ENCODE measurements at regions not wholly inside any gene's neighbourhood (a gene's known extent, or its start where the extent isn't known, plus 50 kb on each side); places are given as distances from the start of the nearest gene placed in this dataset.
"Not testable (repeated sequence)": the region's sequence is repeated elsewhere in the genome, so short reads cannot be mapped to it uniquely, and the experiment has no call there.

- no peak for DNase-seq
Measured at GRCh38 chr10:114708084-114708483, 50.0 kb upstream of the ABLIM1 start.

GRCh38 chr10:114708717-114709335 lies 50.8 kb upstream of the ABLIM1 start:
- DNase-seq, result no peak

- DNase-seq, result no peak
Measured at GRCh38 chr10:114709984-114710383, 51.9 kb upstream of the ABLIM1 start.

- DNase-seq, result no peak
Measured at GRCh38 chr10:114711176-114711868, 53.2 kb upstream of the ABLIM1 start.

GRCh38 chr10:114711869-114712250 lies 53.8 kb upstream of the ABLIM1 start:
- DNase-seq, result no peak

GRCh38 chr10:114713525-114714090 lies 55.5 kb upstream of the ABLIM1 start:
- no peak for DNase-seq

- DNase-seq, result no peak
Measured at GRCh38 chr10:114714281-114714741, 56.2 kb upstream of the ABLIM1 start.

- DNase-seq, result no peak
Measured at GRCh38 chr10:114715171-114715670, 57.1 kb upstream of the ABLIM1 start.

GRCh38 chr10:114716811-114717404 lies 58.8 kb upstream of the ABLIM1 start:
- no peak for DNase-seq

- not testable (repeated sequence) for DNase-seq
Measured at GRCh38 chr10:114717881-114718280, 59.8 kb upstream of the ABLIM1 start.

- no peak for DNase-seq
Measured at GRCh38 chr10:114718374-114718773, 60.3 kb upstream of the ABLIM1 start.

- no peak for DNase-seq
Measured at GRCh38 chr10:114719311-114719710, 61.2 kb upstream of the ABLIM1 start.

GRCh38 chr10:114720023-114720422 lies 61.9 kb upstream of the ABLIM1 start:
- not testable (repeated sequence) for DNase-seq

- DNase-seq, result no peak
Measured at GRCh38 chr10:114720685-114721278, 62.7 kb upstream of the ABLIM1 start.

GRCh38 chr10:114722136-114722535 lies 64.1 kb upstream of the ABLIM1 start:
- not testable (repeated sequence) for DNase-seq

- DNase-seq, result no peak
Measured at GRCh38 chr10:114723361-114723760, 65.3 kb upstream of the ABLIM1 start.

GRCh38 chr10:114723991-114724715 lies 66.1 kb upstream of the ABLIM1 start:
- DNase-seq, result no peak

GRCh38 chr10:114724716-114725106 lies 66.6 kb upstream of the ABLIM1 start:
- no peak for DNase-seq

GRCh38 chr10:114726820-114727271 lies 68.8 kb upstream of the ABLIM1 start:
- DNase-seq, result no peak

- DNase-seq, result no peak
Measured at GRCh38 chr10:114728325-114728724, 70.2 kb upstream of the ABLIM1 start.

- no peak for DNase-seq
Measured at GRCh38 chr10:114729103-114729659, 71.1 kb upstream of the ABLIM1 start.

GRCh38 chr10:114730291-114730690 lies 72.2 kb upstream of the ABLIM1 start:
- no peak for DNase-seq

All from activated CD8-positive, alpha-beta memory T cell treated with anti-CD3 and anti-CD28 coated beads, Interleukin-2, amount 50 U/mL, for 4 hours (primary cell).